HG03196 (cell line): ENCODE measurements at regions not wholly inside any gene's neighbourhood (a gene's known extent, or its start where the extent isn't known, plus 50 kb on each side); places are given as distances from the start of the nearest gene placed in this dataset.
A peak's percentile ranks its signal among the peaks of the same experiment; 100 is the strongest.

Source experiments
- ATAC-seq: cut with Tn5 transposase; IDR thresholded peaks from one replicate; pipeline ENCODE4 v1.9.1; 2021; ENCODE audit not compliant: unreplicated experiment

- ATAC-seq: no peak
These were observed 120.9 kb upstream of the MLN start for GRCh38 chr6:33924681-33925080.

GRCh38 chr6:33923857-33924514 lies 120.2 kb upstream of the MLN start:
- ATAC-seq: no peak

- no peak for ATAC-seq
These were observed 117.9 kb upstream of the MLN start for GRCh38 chr6:33921745-33922144.

- ATAC-seq: no peak
These were observed 114.4 kb upstream of the MLN start for GRCh38 chr6:33918175-33918695.

GRCh38 chr6:33915134-33915533 lies 111.3 kb upstream of the MLN start:
- ATAC-seq: no peak

- ATAC-seq: no peak
These were observed 110.8 kb upstream of the MLN start for GRCh38 chr6:33914645-33915044.

GRCh38 chr6:33912195-33912594 lies 108.4 kb upstream of the MLN start:
- no peak for ATAC-seq

- ATAC-seq: no peak
These were observed 107.7 kb upstream of the MLN start for GRCh38 chr6:33911488-33911887.

- no peak for ATAC-seq
These were observed 106.8 kb upstream of the MLN start for GRCh38 chr6:33910594-33910993.

- no peak for ATAC-seq
These were observed 105.9 kb upstream of the MLN start for GRCh38 chr6:33909737-33910136.

- ATAC-seq: no peak
These were observed 104.2 kb upstream of the MLN start for GRCh38 chr6:33908025-33908424.

GRCh38 chr6:33907227-33907626 lies 103.4 kb upstream of the MLN start:
- no peak for ATAC-seq

- ATAC-seq: no peak
These were observed 102.6 kb upstream of the MLN start for GRCh38 chr6:33906439-33906838.

- no peak for ATAC-seq
These were observed 101.3 kb upstream of the MLN start for GRCh38 chr6:33905071-33905609.

GRCh38 chr6:33904747-33905065 lies 100.9 kb upstream of the MLN start:
- no peak for ATAC-seq

GRCh38 chr6:33904050-33904746 lies 100.4 kb upstream of the MLN start:
- peak; percentile 78 for ATAC-seq

GRCh38 chr6:33903579-33903978 lies 99.8 kb upstream of the MLN start:
- ATAC-seq: no peak

GRCh38 chr6:33902457-33902853 lies 98.7 kb upstream of the MLN start:
- ATAC-seq: no peak

GRCh38 chr6:33901822-33902456 lies 98.1 kb upstream of the MLN start:
- no peak for ATAC-seq

GRCh38 chr6:33898771-33899170 lies 95.0 kb upstream of the MLN start:
- ATAC-seq: no peak

- no peak for ATAC-seq
These were observed 93.5 kb upstream of the MLN start for GRCh38 chr6:33897189-33897780.
